ENCODE measurements at regions not wholly inside any gene's neighbourhood (a gene's known extent, or its start where the extent isn't known, plus 50 kb on each side); places are given as distances from the start of the nearest gene placed in this dataset.

- DNase-seq (ENCODE audit: low spot score): no peak
Observed at GRCh38 chr13:85099245-85099644, 700.0 kb downstream of the SLITRK6 start.

- DNase-seq (ENCODE audit: low spot score): peak; percentile 91
Observed at GRCh38 chr13:85095418-85096272, 703.6 kb downstream of the SLITRK6 start.

GRCh38 chr13:85093808-85094207, 705.4 kb downstream of the SLITRK6 start:
- no peak for DNase-seq (ENCODE audit: low spot score)

GRCh38 chr13:85091631-85092234, 707.5 kb downstream of the SLITRK6 start:
- DNase-seq (ENCODE audit: low spot score): no peak

GRCh38 chr13:85089186-85089585, 710.0 kb downstream of the SLITRK6 start:
- DNase-seq (ENCODE audit: low spot score): no peak

GRCh38 chr13:85080691-85081090, 718.5 kb downstream of the SLITRK6 start:
- DNase-seq (ENCODE audit: low spot score): peak; percentile 39

GRCh38 chr13:85076343-85076742, 722.9 kb downstream of the SLITRK6 start:
- DNase-seq (ENCODE audit: low spot score): no peak

GRCh38 chr13:85074543-85075313, 724.5 kb downstream of the SLITRK6 start:
- no peak for DNase-seq (ENCODE audit: low spot score)

GRCh38 chr13:85068231-85068630, 731.0 kb downstream of the SLITRK6 start:
- no peak for DNase-seq (ENCODE audit: low spot score)

- DNase-seq (ENCODE audit: low spot score): no peak
Observed at GRCh38 chr13:85040215-85040614, 759.0 kb downstream of the SLITRK6 start.

- no peak for DNase-seq (ENCODE audit: low spot score)
Observed at GRCh38 chr13:85031771-85032170, 767.4 kb downstream of the SLITRK6 start.

- no peak for DNase-seq (ENCODE audit: low spot score)
Observed at GRCh38 chr13:85028035-85028434, 771.2 kb downstream of the SLITRK6 start.

- DNase-seq (ENCODE audit: low spot score): no peak
Observed at GRCh38 chr13:85019121-85019520, 780.1 kb downstream of the SLITRK6 start.

- no peak for DNase-seq (ENCODE audit: low spot score)
Observed at GRCh38 chr13:85013006-85013405, 786.2 kb downstream of the SLITRK6 start.

GRCh38 chr13:85009447-85009846, 789.8 kb downstream of the SLITRK6 start:
- DNase-seq (ENCODE audit: low spot score): no peak

GRCh38 chr13:84999252-84999651, 800.0 kb downstream of the SLITRK6 start:
- DNase-seq (ENCODE audit: low spot score): no peak

- DNase-seq (ENCODE audit: low spot score): no peak
Observed at GRCh38 chr13:84998681-84999080, 800.5 kb downstream of the SLITRK6 start.

GRCh38 chr13:84997858-84998257, 801.4 kb downstream of the SLITRK6 start:
- DNase-seq (ENCODE audit: low spot score): no peak

- peak; percentile 5 for DNase-seq (ENCODE audit: low spot score)
Observed at GRCh38 chr13:84994582-84994981, 804.6 kb downstream of the SLITRK6 start.

GRCh38 chr13:84985860-84986259, 813.4 kb downstream of the SLITRK6 start:
- DNase-seq (ENCODE audit: low spot score): peak; percentile 7

GRCh38 chr13:84983321-84983720, 815.9 kb downstream of the SLITRK6 start:
- no peak for DNase-seq (ENCODE audit: low spot score)

- no peak for DNase-seq (ENCODE audit: low spot score)
Observed at GRCh38 chr13:84980571-84980970, 818.6 kb downstream of the SLITRK6 start.

Measured in SK-N-DZ (cell line).